Mammary epithelial cell (primary cell): ENCODE measurements at regions not wholly inside any gene's neighbourhood (a gene's known extent, or its start where the extent isn't known, plus 50 kb on each side); places are given as distances from the start of the nearest gene placed in this dataset.

Experiments used
- CTCF ChIP-seq, 2 donors: IDR thresholded peaks in 1 of 2; conservative IDR thresholded peaks in 1 of 2; 2 replicates each; pipeline ENCODE4 v1.5.1; 2011 to 2012; ENCODE audit warnings: inconsistent platforms in 2 of 2, low read length in 2 of 2, mild to moderate bottlenecking in 2 of 2, control low read depth in 1 of 2, low read depth in 1 of 2; ENCODE audit not compliant: insufficient read depth in 1 of 2; ENCODE audit errors: extremely low read depth in 1 of 2
- EZH2 ChIP-seq: IDR thresholded peaks from 2 replicates; pipeline ENCODE4 v1.6.1; 2012; ENCODE audit warnings: low read length, inconsistent platforms, borderline replicate concordance

DNA sequence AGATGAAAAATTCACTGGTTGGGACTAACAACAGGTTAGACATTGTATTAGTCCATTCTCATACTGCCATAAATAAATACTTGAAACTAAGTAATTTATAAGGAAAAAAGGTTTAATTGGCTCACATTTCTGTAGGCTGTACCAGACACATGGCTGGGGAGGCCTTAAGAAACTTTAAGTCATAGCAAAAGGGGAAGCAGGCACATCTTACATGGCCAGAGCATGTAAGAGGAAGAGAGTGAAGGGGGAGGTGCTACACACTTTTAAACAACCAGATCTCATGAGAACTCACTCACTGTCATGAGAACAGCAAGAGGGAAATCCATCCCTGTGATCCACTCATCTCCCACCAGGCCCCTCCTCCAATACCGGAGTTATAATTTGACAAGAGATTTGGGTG lies 125.9 kb downstream of the SUCLA2 start:
- no peak for TF ChIP-seq CTCF (conservative IDR thresholded peaks at IDR 0.05 in 1 of 2, IDR thresholded peaks at IDR 0.05 in 1 of 2; ENCODE audit: extremely low read depth in 1 of 2, insufficient read depth in 1 of 2, low read depth in 1 of 2, low read length in 2 of 2)
- no peak for TF ChIP-seq EZH2
